HUES64 (cell line): ENCODE measurements at regions not wholly inside any gene's neighbourhood (a gene's known extent, or its start where the extent isn't known, plus 50 kb on each side); places are given as distances from the start of the nearest gene placed in this dataset.
"Not testable (repeated sequence)": the region's sequence is repeated elsewhere in the genome, so short reads cannot be mapped to it uniquely, and the experiment has no call there.

Source experiments
- H3K27ac ChIP-seq: 2 replicates; pipeline ENCODE4 v1.7.0; 2013; ENCODE audit warnings: low read depth, low read length, inconsistent platforms
- H3K27me3 ChIP-seq: 2 replicates; pipeline ENCODE4 v1.6.1; 2013; ENCODE audit warnings: mild to moderate bottlenecking, low read length; ENCODE audit not compliant: insufficient read depth
- H3K36me3 ChIP-seq: 2 replicates; pipeline ENCODE4 v1.6.1; 2013; ENCODE audit warnings: mild to moderate bottlenecking, low read length; ENCODE audit not compliant: insufficient read depth
- H3K4me1 ChIP-seq: 2 replicates; pipeline ENCODE4 v1.6.1; 2013; ENCODE audit warnings: mild to moderate bottlenecking, low read length, moderate library complexity; ENCODE audit not compliant: insufficient read depth
- H3K4me3 ChIP-seq: 2 replicates; pipeline ENCODE4 v1.5.1; 2013; ENCODE audit warnings: mild to moderate bottlenecking, low read length, moderate library complexity
- H3K9ac ChIP-seq: 2 replicates; pipeline ENCODE4 v1.6.1; 2013; ENCODE audit warnings: mild to moderate bottlenecking, low read depth, low read length
- H3K9me3 ChIP-seq: 2 replicates; pipeline ENCODE4 v1.6.1; 2013; ENCODE audit warnings: low read depth, low read length; ENCODE audit not compliant: insufficient read depth
- WGBS: fragments of 150-250, 120-280 bp; methylation state at CpG from one replicate; pipeline ENCODE4 v1.1.7; 2013; ENCODE audit warnings: missing lambda C conversion rate; 5-methylcytosine and 5-hydroxymethylcytosine counted together

GRCh38 chr9:61447189-61447588 is 257.4 kb downstream of the SPATA31A7 start:
- not testable (repeated sequence) for H3K4me3 ChIP-seq, H3K9ac ChIP-seq, H3K27me3 ChIP-seq, H3K27ac ChIP-seq, H3K36me3 ChIP-seq, H3K9me3 ChIP-seq, H3K4me1 ChIP-seq
- no CpG with 5 or more reads among the region's 10 CpGs for WGBS

GRCh38 chr9:61460860-61461259 is 271.0 kb downstream of the SPATA31A7 start:
- H3K4me3 ChIP-seq, H3K9me3 ChIP-seq, H3K27me3 ChIP-seq, H3K4me1 ChIP-seq, H3K27ac ChIP-seq, H3K9ac ChIP-seq, H3K36me3 ChIP-seq: not testable (repeated sequence)
- WGBS, result no CpG with 5 or more reads among the region's 3 CpGs
